Iris pigment epithelial cell (primary cell): ENCODE measurements at regions not wholly inside any gene's neighbourhood (a gene's known extent, or its start where the extent isn't known, plus 50 kb on each side); places are given as distances from the start of the nearest gene placed in this dataset.

Experiments used
- DNase-seq: peaks from one replicate; pipeline ENCODE4 v3.0.0-alpha.2; 2011; ENCODE audit warnings: low read depth

GRCh38 chr20:48180618-48181017 is 395.3 kb upstream of the SULF2 start:
- DNase-seq, result peak; percentile 81

GRCh38 chr20:48180024-48180423 is 394.7 kb upstream of the SULF2 start:
- peak; percentile 71 for DNase-seq

- no peak for DNase-seq
These were observed 393.4 kb upstream of the SULF2 start for GRCh38 chr20:48178633-48179032.

GRCh38 chr20:48177058-48177457 is 391.8 kb upstream of the SULF2 start:
- no peak for DNase-seq

GRCh38 chr20:48176139-48176538 is 390.9 kb upstream of the SULF2 start:
- no peak for DNase-seq

GRCh38 chr20:48175261-48175660 is 390.0 kb upstream of the SULF2 start:
- DNase-seq, result no peak

GRCh38 chr20:48172357-48172702 is 387.0 kb upstream of the SULF2 start:
- DNase-seq, result no peak

- DNase-seq, result no peak
These were observed 386.5 kb upstream of the SULF2 start for GRCh38 chr20:48171626-48172356.

GRCh38 chr20:48171071-48171470 is 385.8 kb upstream of the SULF2 start:
- no peak for DNase-seq

GRCh38 chr20:48170625-48171024 is 385.3 kb upstream of the SULF2 start:
- no peak for DNase-seq

GRCh38 chr20:48169650-48170225 is 384.5 kb upstream of the SULF2 start:
- no peak for DNase-seq

GRCh38 chr20:48166082-48166835 is 381.0 kb upstream of the SULF2 start:
- peak; percentile 14 for DNase-seq

GRCh38 chr20:48165401-48165685 is 380.1 kb upstream of the SULF2 start:
- DNase-seq, result no peak

- DNase-seq, result no peak
These were observed 379.5 kb upstream of the SULF2 start for GRCh38 chr20:48164566-48165400.

GRCh38 chr20:48164034-48164433 is 378.8 kb upstream of the SULF2 start:
- DNase-seq, result no peak

- no peak for DNase-seq
These were observed 378.2 kb upstream of the SULF2 start for GRCh38 chr20:48163505-48163904.

- no peak for DNase-seq
These were observed 377.3 kb upstream of the SULF2 start for GRCh38 chr20:48162621-48163020.

- no peak for DNase-seq
These were observed 374.1 kb upstream of the SULF2 start for GRCh38 chr20:48159145-48160008.

GRCh38 chr20:48158014-48158413 is 372.7 kb upstream of the SULF2 start:
- DNase-seq, result peak; percentile 62

- DNase-seq, result no peak
These were observed 371.8 kb upstream of the SULF2 start for GRCh38 chr20:48156951-48157700.

GRCh38 chr20:48156521-48156920 is 371.2 kb upstream of the SULF2 start:
- no peak for DNase-seq
